Right forelimb (tissue), 1 donor: ENCODE measurements at regions not wholly inside any gene's neighbourhood (a gene's known extent, or its start where the extent isn't known, plus 50 kb on each side); places are given as distances from the start of the nearest gene placed in this dataset.

Experiments
- DNase-seq: peaks from one replicate; pipeline ENCODE4 v3.0.0-alpha.2; 2018

DNA sequence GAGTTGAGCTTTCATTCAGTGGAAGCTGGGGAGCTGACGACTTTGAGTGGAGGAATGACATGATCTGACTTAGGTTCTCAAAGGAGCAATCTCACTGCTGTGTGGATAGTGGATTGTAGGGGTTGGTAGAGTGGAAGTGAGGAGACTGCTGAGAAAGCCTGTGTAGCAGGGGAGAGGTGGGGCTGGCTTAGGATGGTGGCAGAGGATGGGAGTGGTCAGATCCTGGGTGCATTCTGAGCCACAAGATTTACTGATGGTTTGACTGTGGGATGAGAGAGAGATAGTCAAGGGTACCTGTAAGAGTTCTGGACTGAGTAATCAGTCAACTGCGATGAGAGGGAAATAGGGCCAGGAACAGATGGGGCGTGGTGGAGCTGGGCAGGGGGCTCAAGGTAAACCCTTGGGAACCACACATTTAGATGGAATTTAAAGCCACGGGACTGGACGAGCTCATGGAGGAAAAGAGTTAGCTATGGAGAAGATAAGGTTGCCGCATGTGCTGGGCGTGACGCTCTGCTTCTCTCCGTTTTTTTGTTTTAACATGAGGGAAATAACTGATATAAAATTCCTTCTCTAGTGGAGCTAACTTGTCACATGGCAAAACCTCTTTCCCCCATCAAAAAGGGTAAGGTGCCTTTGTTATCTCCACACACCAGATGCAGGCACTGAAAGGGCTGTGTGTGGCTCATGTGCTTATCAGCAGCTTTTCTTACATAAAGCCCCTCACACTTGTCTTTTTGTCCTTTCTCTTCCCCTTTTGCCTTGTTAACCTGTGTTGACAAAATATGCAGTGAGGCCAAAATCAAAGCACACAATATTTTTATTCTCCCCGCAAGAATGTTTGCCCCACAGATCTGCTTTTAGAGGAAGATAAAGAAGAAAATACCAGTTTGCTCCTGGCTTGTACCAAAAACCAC lies 379.8 kb downstream of the TSN start:
- DNase-seq: no peak

DNA sequence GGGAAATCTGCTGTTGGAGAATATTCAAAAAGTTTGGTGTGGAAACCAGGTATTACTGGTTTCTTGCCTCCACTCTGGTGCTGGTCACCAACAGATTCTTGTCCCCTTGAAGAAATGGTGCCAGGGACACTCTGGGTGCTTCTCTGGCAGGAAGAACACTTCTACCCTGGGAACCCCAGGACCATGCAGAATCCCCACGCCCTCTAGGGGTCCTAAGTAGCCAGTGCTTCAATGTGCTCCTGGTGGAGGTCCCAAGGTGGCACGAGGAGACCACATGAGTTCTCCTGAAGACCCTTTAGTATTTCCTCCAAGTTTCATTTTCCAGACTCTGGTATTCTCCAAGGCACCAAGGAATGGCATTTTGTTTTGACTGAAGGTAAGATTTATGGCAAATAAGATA lies 380.6 kb downstream of the TSN start:
- no peak for DNase-seq

DNA sequence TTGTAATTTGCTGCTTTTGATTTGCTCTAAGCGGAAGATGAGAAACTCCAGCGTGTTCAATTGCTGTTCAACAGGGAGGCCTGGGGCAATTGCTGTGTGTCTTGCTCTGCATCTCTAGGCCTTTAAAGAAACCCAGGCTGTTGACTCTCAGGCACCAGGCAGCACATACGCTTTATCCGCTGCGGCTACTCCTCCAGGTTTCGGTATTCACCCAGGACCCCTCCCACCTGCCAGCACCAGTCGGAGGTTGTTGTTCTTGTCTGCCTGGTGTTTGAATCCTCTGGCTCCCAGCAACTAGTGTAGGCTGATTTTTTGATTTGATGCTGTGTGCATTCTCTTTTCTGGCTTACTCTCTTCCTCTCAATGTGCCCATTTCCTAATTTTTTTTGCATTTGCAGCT lies 383.1 kb downstream of the TSN start:
- no peak for DNase-seq

DNA sequence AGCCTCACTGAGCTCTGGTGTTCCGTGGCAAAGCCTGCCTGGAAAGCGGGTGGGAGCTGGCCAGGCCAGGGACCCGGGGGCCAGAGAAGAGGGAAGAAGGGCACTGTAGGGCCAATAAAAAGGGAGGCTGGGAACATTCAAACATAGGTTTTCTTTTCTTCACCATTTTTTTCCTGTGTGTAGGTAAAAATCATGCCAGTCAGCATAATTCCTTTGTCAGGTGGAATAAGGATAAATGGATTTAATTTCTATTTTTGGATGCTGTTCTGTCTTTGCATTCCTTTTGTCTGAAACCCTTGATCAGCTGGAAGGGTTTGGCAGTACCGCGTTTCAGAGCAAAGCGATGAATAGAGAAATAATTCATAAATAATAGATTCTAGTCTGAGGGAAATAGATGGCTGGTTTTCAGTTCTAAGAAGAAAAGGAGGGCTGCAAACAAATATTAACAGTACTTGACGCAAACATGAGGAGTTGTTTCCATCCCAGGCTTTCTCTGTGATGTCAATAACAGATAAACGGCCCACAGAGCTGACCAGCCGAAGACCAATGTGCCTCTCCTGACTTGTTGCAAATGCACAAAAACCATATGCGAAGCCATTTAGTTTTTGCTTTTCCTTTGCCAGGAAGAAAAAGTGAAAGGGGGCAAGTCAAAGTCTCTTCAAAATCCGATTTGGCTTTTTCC lies 384.4 kb downstream of the TSN start:
- DNase-seq: no peak

DNA sequence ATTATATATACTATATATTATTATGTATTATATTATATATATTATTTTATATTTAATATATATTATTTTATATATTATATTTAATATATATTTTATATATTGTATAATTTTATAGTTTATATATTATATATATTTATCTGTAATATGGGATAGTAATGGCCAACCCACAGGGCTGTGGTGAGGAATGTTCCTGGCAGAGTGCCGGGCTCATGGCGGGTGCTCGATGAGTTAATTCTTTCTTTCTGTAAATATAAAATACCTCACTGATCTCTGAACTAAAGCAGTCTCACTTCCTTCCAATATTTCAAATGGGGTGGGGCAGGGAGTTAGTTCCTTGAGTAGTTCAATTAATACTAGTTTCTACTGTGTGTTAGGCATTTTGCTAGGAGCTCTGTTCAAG lies 389.4 kb downstream of the TSN start:
- no peak for DNase-seq

DNA sequence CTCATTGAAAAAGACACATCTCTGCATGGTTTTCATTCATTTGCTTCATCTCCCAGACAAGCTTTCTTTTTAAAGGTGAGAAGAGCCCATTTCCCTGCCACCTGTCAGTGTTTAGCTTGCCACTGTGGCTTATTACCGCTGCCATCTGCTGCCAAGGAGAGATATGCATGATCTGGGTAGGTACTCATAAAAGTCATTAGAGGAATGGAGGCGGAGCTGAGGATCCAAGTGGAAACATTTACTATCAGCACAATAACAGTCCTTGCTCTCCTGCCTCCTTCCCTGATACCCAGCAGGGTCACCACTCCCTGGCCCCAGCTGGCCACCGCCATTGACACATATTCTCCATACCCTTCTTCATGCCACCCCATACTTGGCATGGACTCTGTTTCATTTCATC lies 390.4 kb downstream of the TSN start:
- no peak for DNase-seq

DNA sequence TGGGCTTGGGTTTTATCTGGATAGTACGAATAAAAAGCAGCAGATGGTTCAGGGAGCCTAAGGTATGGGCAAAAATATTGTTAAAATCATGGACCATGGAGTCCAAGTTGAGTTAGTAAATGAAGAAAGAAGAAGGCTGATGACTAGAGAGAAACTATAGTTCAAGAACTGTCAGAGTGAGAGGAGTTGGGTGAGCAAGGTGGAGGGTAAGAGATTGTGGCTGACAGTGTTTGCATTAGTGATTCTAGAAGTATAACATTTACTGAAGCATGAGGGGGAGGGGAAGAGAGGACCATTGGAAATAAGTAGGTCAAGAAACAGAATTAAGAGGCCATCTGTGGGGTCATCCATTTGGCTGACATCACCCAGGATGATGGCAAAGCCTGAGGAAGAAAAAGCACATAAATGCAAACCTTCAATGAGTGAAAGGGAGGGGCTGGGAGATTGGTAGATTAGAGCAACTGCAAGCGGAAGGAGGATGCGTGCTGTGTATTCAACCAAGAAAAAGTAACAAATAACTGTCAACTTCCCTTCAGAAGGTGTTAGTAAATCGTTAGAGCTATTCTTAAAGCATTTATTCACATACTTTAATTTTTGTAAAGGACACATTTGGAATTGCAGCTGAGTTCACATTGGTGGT lies 392.8 kb downstream of the TSN start:
- no peak for DNase-seq

DNA sequence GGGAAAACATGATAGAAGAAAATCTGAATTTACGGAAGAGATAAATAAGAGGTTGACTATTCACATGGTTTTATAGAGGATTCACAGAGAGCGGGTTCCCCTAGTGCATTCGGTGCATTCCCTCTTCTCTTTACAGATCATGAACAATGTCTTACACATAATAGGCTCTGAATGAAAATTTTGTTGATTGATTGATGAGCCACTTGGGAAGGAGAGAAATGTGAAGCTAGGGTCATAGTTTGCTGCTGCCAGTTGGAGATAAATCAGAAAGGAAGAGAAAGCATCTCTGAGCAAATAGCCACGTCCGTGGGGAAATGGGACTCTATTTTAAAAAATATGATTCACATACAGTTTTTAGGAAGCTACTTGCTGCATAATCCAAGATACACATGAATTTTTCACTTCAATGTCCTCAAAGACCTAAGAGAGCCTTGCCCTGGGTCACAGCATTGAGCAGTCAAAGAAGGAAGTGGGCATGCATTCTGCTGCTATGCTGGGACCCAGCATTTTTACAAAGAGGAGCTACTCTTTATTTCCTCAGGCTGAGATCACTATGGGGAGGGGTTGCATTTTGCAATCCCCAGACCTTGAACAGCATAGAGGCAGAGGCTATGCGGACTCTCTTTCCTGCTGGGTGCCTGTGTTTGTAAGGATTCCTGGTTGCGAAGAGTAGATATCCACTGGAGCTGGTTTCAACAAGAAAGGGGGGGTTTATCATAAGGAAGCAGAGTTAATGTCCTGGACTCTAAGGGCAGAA lies 395.3 kb downstream of the TSN start:
- DNase-seq: no peak

DNA sequence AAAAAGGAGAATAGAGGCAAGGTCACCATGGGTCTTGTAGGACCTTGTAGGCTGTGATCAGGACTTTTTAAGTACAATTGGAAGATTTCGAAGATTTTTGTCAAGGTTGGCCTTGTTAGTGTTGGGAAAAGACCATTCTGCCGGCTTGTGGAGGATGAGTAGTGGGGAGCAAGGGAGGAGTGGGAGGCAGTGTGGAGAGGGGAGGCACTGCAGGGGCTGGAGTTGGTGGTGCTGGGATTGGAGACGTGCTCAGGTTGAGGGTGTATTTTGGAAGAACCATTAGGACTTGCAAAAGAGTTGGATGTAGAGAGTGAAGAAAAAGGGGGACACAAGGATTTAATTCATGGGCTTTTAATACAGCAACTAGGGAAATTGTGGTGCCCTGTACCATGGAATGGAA lies 397.1 kb downstream of the TSN start:
- no peak for DNase-seq

DNA sequence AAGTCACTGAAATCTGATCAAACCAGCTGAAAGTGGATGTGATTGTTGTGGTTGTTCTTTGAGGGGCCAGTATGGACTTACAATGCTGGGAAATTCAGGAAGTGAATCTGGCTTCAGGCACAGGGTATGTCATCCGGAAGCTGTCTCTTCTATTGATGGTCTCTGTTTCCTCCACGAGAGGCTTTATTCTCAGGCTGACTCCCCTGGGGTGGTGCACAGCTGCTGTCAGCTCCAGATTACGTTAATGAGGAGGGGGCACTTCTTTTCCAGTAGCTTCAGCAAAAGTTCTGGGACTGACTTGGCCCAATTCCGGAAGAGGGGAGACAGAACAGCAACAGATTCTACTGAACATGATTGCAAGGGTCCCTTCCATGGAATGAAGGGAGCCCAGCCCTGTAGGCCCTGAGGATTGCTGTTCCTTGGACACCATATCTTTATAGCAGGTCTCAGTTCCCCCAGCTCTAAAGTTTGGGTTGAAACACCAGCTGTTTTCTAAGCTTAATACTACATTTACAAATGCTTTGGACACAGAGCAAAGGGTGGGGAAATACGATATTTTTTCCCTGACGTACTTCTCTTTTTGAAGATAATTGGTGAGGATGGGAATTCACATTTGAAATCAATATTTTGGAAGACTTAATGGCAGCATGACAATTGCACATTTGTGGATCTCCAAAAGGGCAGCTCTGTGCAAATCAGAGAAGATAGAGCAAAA lies 400.9 kb downstream of the TSN start:
- peak; percentile 51 for DNase-seq

DNA sequence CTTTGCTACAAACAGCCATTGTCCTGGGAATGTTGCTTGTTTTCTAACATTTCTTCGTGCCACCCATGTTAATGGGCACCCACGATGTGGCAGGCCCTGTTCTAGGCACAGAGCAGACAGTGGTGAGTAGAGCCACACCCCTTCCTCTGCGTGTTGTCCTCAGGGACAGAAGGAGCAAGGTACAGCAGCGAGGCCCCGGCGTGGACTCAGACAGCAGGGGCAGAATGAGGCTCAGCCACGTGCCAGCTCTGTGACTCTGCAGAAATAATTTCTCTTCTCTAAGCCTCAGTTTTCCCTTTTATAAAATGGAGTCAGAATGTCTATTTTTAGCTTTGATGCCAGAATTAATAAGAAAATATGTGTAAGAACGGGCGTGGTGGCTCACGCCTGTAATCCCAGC lies 401.7 kb downstream of the TSN start:
- DNase-seq: no peak

DNA sequence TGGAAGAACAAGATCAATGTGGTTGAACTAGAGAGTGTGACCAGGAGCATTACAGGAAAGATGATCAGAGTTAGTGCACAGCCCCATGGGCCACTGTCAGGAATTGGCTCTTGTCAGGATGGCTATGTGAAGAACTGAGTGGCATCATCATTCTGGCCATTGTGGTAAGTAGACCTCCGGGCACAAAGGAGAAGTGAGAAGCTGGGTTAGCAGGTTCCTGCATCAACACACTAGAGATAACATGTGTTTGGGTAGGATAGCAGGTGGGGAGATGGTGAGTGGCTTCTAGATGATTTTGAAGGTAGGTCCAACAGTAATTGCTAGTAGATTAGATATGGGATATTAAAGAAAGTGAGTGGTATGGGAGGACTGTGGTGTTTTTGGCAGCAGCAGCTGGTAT lies 408.2 kb downstream of the TSN start:
- DNase-seq: no peak

DNA sequence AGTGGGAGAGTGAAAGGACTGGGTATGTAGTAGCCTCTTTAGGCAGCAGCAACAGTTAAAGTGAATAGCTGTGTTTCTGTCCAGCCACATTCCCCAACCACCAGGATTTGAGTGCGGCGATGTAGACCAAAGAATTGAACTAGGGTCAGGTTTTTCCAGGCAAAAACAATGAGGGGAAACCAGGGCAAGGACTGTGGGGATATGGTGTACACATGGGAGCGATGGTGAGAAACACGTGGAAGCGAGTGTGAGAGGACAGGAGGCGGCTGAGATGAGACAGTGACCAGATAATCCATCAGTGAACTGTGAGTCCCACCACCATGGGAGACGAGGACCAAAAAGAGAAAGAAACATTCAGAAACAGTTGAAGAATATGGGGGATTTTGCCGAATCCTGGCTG lies 409.5 kb downstream of the TSN start:
- DNase-seq: no peak

DNA sequence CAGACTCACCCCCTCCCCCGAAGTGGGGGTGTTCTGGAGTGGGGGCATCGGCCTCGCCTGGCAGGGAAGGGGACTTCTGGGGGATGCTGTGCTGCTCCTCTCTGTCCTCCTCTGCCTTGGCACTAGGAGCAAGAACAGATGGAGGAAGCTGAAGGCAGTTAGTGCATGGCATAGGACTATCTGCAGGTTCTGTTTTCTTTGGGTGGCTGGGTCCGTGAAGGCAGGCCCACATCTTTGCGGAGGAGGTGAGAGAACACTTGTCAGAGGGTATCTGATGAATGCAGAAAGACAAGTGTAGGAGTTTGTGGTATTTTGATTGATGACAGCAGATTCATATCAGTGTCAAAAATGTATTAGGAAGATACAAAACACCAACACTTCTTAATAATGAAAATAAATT lies 411.4 kb downstream of the TSN start:
- no peak for DNase-seq

DNA sequence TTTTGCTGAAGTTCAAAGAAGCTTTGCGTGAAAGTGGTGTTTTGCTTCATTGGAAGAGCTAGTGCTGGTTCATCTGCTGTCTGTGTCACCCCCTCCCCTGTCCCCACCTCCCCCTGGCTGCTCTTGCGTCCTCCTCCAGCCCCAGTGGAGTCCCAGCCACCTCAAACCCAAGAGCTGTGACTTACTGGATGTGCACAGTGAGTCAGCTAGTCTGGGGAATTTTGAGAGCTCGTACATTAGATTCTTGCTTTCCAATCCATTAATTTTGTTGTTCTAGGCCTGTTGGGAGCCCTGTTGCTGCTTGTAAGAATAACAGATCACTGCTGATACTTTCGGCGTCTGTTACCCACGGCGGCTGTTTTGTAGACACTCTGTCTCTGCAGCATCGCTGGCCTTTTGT lies 412.1 kb downstream of the TSN start:
- DNase-seq: no peak

DNA sequence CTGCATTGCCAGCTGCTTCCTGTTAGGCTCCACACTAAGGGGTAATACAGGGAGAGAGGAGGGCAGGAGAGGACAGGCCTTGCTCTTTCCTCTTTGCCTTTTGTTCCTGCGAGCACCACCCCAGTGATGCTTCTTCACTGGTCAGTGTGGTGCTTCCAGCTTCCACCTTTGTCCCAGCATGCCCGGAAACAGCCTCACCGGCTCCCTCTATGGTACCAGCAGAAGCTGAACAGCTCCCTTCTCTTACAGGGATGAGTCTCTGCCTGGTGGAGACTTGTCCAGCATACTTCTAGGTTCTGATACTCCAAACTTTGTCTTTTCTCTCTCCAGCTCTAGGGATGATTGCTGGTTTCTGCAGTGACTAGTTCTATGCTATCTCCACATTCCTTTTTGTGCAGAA lies 413.3 kb downstream of the TSN start:
- no peak for DNase-seq

DNA sequence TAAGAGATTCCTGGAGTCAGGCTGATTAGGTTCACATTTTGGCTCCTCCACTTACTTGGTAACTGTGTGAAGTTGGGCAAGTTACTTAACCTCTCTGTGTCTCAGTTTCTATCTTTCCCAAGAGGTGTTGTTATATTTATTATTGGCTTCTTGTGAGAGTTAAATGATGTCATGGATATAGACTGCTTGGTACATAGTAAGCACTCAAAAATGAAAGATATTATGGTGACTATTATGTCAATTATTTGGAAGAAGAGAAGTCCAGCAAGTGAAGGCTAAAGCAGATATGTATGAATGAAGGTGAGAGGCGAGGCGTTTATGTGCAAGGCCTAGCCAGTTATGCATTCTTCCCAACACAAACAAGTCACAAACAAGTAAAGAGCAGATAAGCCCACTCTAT lies 417.4 kb downstream of the TSN start:
- DNase-seq: no peak

DNA sequence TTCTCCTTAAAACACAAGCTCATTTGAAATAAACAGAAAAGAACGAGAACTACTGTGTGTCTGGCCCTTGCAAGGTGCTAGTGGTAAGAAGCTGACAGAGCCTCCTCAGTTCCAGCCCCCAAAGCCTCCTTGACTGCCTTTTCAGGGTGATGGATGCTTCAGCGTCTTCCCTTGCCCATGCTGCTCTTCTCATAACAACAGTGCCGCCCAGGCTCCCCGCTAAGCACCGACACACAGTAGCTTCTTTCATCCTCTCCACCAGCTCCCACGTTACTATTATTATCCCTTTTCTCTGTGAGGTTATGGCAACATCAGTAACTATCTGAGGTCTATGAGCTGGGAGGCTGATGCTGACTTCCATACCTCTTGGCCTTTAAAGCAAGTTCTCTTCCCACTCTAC lies 418.6 kb downstream of the TSN start:
- no peak for DNase-seq

DNA sequence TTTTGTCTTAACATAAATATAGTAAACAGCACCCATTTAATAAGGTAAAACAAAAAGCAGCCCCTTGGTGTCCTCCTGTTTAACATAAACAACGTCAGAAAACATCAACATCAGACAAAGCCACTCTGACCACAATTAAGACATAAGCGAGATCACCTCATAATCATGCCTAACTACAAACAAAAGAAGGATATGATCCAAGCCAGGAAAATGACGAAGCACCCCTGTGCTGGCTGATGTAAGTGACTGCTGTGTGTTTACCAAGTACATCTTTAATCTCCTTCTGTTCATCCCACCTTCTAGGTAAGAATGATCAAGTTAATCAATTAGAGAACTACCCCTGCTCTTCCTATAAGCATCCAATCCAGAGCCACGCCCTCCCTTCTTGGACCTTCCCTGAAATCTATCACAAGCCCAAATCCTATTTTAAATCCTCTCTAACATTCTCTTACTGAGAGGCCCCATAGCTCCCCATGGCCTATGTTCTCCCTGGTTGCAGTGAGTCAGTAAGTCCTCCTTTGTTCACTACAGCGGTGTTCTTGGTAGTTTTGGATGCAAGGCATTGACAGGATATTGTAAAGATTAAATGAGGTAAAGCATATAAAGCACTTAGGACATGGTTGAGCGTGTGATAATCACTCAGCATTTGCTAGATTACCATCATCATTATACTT lies 424.2 kb downstream of the TSN start:
- no peak for DNase-seq

DNA sequence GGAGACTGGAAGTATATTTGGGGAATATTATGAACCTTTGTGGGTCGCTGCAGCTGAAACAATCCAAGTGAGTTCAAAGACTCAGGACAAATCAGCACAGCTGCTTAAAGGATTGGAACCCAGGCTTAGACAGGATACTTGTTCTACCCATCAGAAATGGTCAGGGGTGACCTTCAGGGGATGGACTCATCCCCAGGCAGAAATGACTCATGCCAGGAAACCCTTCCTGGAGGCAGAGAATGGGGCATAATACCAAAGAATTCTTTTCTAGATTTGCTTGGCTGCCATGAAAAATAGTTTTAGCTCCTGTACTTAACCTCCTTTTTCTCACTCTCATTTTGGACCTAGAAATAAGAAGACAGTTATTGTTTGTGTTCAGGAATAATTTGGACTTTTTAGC lies 425.5 kb downstream of the TSN start:
- DNase-seq: no peak

DNA sequence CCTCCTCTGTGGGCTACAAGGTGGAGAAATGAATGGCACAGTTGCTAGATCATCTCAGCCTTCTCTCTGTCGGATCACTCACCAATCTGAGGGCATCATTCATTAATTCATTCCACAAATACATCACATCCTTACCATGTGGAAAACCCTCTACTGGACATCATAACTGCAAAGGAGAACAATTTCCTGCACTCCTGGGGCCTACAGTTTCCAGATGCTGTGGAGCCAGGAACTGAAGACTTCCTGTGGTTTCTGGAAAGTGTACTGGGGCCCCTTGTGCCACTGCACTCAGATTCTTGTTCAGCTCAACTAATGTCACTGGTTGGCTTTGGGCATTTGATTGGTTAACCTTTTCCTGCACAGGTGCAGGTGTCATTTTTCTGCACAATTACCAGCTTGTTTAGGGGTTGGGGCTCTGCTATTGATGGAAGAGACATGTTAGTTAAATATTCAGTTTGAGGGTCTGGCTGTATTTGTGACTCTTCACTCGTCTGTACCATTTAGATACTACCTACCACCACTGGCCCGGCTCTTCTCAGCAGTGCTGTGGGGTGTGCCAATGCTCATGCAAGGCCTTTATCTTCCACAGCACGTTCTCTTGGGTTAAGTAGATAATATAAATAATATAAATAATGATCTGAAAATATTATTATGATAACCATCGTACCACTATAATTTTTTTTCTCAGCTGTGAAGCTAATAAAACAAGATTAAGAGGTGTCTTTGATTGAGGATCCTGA lies 427.3 kb downstream of the TSN start:
- no peak for DNase-seq
